Glomerular endothelial cell (primary cell): ENCODE measurements at regions not wholly inside any gene's neighbourhood (a gene's known extent, or its start where the extent isn't known, plus 50 kb on each side); places are given as distances from the start of the nearest gene placed in this dataset.
"Not testable (repeated sequence)": the region's sequence is repeated elsewhere in the genome, so short reads cannot be mapped to it uniquely, and the experiment has no call there.

Experiments
- DNase-seq: peaks from one replicate; pipeline ENCODE4 v3.0.0-alpha.2; 2011; ENCODE audit warnings: low read depth, low spot score; ENCODE audit errors: extremely low read depth

- no peak for DNase-seq
Observed at GRCh38 chr6:155765275-155766194, 309.9 kb upstream of the NOX3 start.

GRCh38 chr6:155762649-155763048, 307.0 kb upstream of the NOX3 start:
- DNase-seq: no peak

- DNase-seq: no peak
Observed at GRCh38 chr6:155755452-155755851, 299.8 kb upstream of the NOX3 start.

GRCh38 chr6:155748778-155749177, 293.1 kb upstream of the NOX3 start:
- not testable (repeated sequence) for DNase-seq

- no peak for DNase-seq
Observed at GRCh38 chr6:155747491-155747890, 291.9 kb upstream of the NOX3 start.

GRCh38 chr6:155740781-155741399, 285.3 kb upstream of the NOX3 start:
- DNase-seq: no peak

GRCh38 chr6:155738602-155739105, 283.0 kb upstream of the NOX3 start:
- no peak for DNase-seq

GRCh38 chr6:155717374-155717773, 261.7 kb upstream of the NOX3 start:
- DNase-seq: no peak

GRCh38 chr6:155710704-155711103, 255.1 kb upstream of the NOX3 start:
- no peak for DNase-seq

- no peak for DNase-seq
Observed at GRCh38 chr6:155709262-155709661, 253.6 kb upstream of the NOX3 start.

- no peak for DNase-seq
Observed at GRCh38 chr6:155708100-155708499, 252.5 kb upstream of the NOX3 start.

- no peak for DNase-seq
Observed at GRCh38 chr6:155706806-155707205, 251.2 kb upstream of the NOX3 start.

- no peak for DNase-seq
Observed at GRCh38 chr6:155706341-155706740, 250.7 kb upstream of the NOX3 start.

- DNase-seq: no peak
Observed at GRCh38 chr6:155701342-155701741, 245.7 kb upstream of the NOX3 start.

GRCh38 chr6:155695495-155695894, 239.9 kb upstream of the NOX3 start:
- DNase-seq: no peak

- DNase-seq: no peak
Observed at GRCh38 chr6:155694419-155694790, 238.8 kb upstream of the NOX3 start.

GRCh38 chr6:155693573-155694418, 238.2 kb upstream of the NOX3 start:
- DNase-seq: no peak

- DNase-seq: no peak
Observed at GRCh38 chr6:155690820-155691219, 235.2 kb upstream of the NOX3 start.

- DNase-seq: no peak
Observed at GRCh38 chr6:155687645-155688044, 232.0 kb upstream of the NOX3 start.

GRCh38 chr6:155684416-155685196, 229.0 kb upstream of the NOX3 start:
- no peak for DNase-seq
